Hepatocyte (in vitro differentiated cells): ENCODE measurements at regions not wholly inside any gene's neighbourhood (a gene's known extent, or its start where the extent isn't known, plus 50 kb on each side); places are given as distances from the start of the nearest gene placed in this dataset.
A peak's percentile ranks its signal among the peaks of the same experiment; 100 is the strongest.

ENCODE experiments used
- DNase-seq: peaks from one replicate; pipeline ENCODE4 v3.0.0-alpha.2; 2016; ENCODE audit warnings: low spot score
- H2AFZ ChIP-seq: fragments of 200-600 bp; sonication (generic); 2 replicates; pipeline ENCODE4 v1.6.0; 2016; ENCODE audit warnings: antibody characterized with exemption, mild to moderate bottlenecking
- H3K27ac ChIP-seq: fragments of 200-600 bp; sonication (generic); 2 replicates; pipeline ENCODE4 v1.5.1; 2016; ENCODE audit warnings: mild to moderate bottlenecking
- H3K27me3 ChIP-seq: fragments of 200-600 bp; sonication (generic); 2 replicates; pipeline ENCODE4 v1.6.1; 2016
- H3K36me3 ChIP-seq: fragments of 200-600 bp; sonication (generic); replicated peaks from 2 replicates; pipeline ENCODE4 v1.5.1; 2016; ENCODE audit warnings: low read depth; ENCODE audit not compliant: insufficient read depth
- H3K4me1 ChIP-seq: fragments of 200-600 bp; sonication (generic); 2 replicates; pipeline ENCODE4 v1.5.1; 2016; ENCODE audit warnings: mild to moderate bottlenecking, moderate library complexity; ENCODE audit not compliant: insufficient read depth
- H3K4me2 ChIP-seq: fragments of 200-600 bp; sonication (generic); 2 replicates; pipeline ENCODE4 v1.6.0; 2016
- H3K4me3 ChIP-seq: fragments of 200-600 bp; sonication (generic); 2 replicates; pipeline ENCODE4 v1.5.1; 2016; ENCODE audit warnings: mild to moderate bottlenecking
- H3K79me2 ChIP-seq: fragments of 200-600 bp; sonication (generic); 2 replicates; pipeline ENCODE4 v1.6.0; 2017; ENCODE audit warnings: mild to moderate bottlenecking
- H3K9me2 ChIP-seq: fragments of 200-600 bp; sonication (generic); replicated peaks from 2 replicates; pipeline ENCODE4 v1.6.0; 2017; ENCODE audit warnings: mild to moderate bottlenecking; ENCODE audit not compliant: insufficient read depth
- H3K9me3 ChIP-seq: fragments of 200-600 bp; sonication (generic); 2 replicates; pipeline ENCODE4 v1.5.1; 2016; ENCODE audit warnings: low read depth, mild to moderate bottlenecking
- H4K20me1 ChIP-seq: fragments of 200-600 bp; sonication (generic); 2 replicates; pipeline ENCODE4 v1.6.0; 2016; ENCODE audit warnings: mild to moderate bottlenecking; ENCODE audit not compliant: insufficient read depth, poor library complexity, severe bottlenecking
- CTCF ChIP-seq: fragments of 200-600 bp; sonication (generic); IDR thresholded peaks from 2 replicates; pipeline ENCODE4 v1.5.1; 2016; ENCODE audit warnings: antibody characterized with exemption, mild to moderate bottlenecking; ENCODE audit not compliant: poor library complexity
- EZH2 ChIP-seq: fragments of 200-600 bp; sonication (generic); IDR thresholded peaks from 2 replicates; pipeline ENCODE4 v1.6.1; 2016; ENCODE audit warnings: antibody characterized with exemption, mild to moderate bottlenecking, borderline replicate concordance
- EZH2phosphoT487 ChIP-seq: fragments of 200-600 bp; sonication (generic); IDR thresholded peaks from one replicate; pipeline ENCODE4 v1.6.1; 2018; ENCODE audit warnings: antibody characterized with exemption, mild to moderate bottlenecking, low read depth, moderate library complexity; ENCODE audit not compliant: unreplicated experiment, severe bottlenecking
- WGBS: methylation state at CpG from one replicate; pipeline ENCODE4 v1.1.6; 2016; ENCODE audit warnings: low lambda C conversion rate; ENCODE audit errors: missing lambda C conversion rate; 5-methylcytosine and 5-hydroxymethylcytosine counted together

DNA sequence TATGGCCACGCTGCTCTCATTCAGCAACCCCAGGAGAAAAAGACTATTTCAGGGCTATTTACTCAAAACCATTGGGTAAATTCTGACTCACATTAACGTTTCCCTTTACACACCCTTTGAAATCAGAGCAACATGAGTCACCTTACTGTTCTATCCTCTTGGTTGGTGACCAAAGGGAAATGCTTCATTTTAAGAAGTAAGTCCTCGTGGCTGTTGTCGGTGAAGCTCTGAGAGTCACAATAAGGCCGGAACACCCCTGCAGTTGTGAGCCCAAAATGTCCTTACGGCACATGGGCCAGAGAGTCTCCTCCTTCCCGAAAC is 56.3 kb upstream of the SPRY1 start:
- DNase-seq: peak; percentile 39
- Histone ChIP-seq H3K79me2 (no peaks in the 10 kb centered on the region), H3K9me3 (no peaks in the 10 kb centered on the region), H3K9me2 (no peaks in the 10 kb centered on the region), H2AFZ (peak overlapping the region; percentile 15), H3K36me3 (no peaks in the 10 kb centered on the region), H3K27me3 (no peaks in the 10 kb centered on the region), H3K4me2 (no peak overlapping the region), H3K4me1 (peaks cover 2% of the 10 kb centered on the region), H4K20me1 (no peaks in the 10 kb centered on the region), H3K4me3 (no peak overlapping the region), H3K27ac (peak overlapping the region; percentile 55)
- 72% methylated on average over 7 of the region's 7 CpGs for WGBS
- TF ChIP-seq EZH2 (no peak), EZH2phosphoT487 (no peak), CTCF (no peak)

DNA sequence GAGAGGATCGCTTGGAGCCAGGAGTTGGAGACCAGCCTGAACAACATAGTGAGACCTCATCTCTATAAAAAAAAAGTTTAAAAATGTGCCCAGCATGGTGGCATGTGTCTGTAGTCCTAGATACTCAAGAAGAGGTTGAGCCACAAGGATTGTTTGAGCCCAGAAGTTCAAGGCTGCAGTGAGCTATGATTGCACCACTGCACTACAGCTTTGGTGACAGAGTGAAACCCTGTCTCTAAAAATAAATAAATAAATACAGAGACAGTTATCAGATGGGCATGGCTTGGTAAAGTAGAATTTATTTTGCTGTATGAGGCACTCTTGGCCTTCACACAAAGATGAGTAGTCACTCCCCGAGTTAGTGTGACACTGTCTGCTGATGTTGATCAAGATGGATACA is 54.1 kb upstream of the SPRY1 start:
- H3K36me3 ChIP-seq: no peaks in the 10 kb centered on the region
- TF ChIP-seq EZH2phosphoT487 (no peak), CTCF (no peak), EZH2 (no peak)
- H3K79me2 ChIP-seq: no peaks in the 10 kb centered on the region
- H3K27ac ChIP-seq: no peak overlapping the region
- no peak for DNase-seq
- no peak overlapping the region for H3K4me3 ChIP-seq
- H3K27me3 ChIP-seq: no peaks in the 10 kb centered on the region
- no peak overlapping the region for H2AFZ ChIP-seq
- no peaks in the 10 kb centered on the region for H4K20me1 ChIP-seq
- peaks cover 14% of the 10 kb centered on the region for H3K4me1 ChIP-seq
- H3K9me3 ChIP-seq: no peaks in the 10 kb centered on the region
- H3K4me2 ChIP-seq: no peak overlapping the region
- no peaks in the 10 kb centered on the region for H3K9me2 ChIP-seq
- 86% methylated on average over 2 of the region's 2 CpGs for WGBS

GRCh38 chr4:123343400-123344041 is 53.1 kb upstream of the SPRY1 start:
- Histone ChIP-seq H3K4me2 (no peak overlapping the region), H3K4me1 (peaks cover 15% of the 10 kb centered on the region), H3K27me3 (no peaks in the 10 kb centered on the region), H4K20me1 (no peaks in the 10 kb centered on the region), H3K36me3 (no peaks in the 10 kb centered on the region), H3K9me3 (no peaks in the 10 kb centered on the region), H3K4me3 (no peak overlapping the region), H3K27ac (no peak overlapping the region), H3K9me2 (no peaks in the 10 kb centered on the region), H3K79me2 (no peaks in the 10 kb centered on the region), H2AFZ (no peak overlapping the region)
- TF ChIP-seq EZH2phosphoT487 (no peak), CTCF (no peak)
- DNase-seq: no peak
- WGBS: 93% methylated on average over 13 of the region's 13 CpGs
